ENCODE measurements at regions not wholly inside any gene's neighbourhood (a gene's known extent, or its start where the extent isn't known, plus 50 kb on each side); places are given as distances from the start of the nearest gene placed in this dataset.

- no peak for DNase-seq (ENCODE audit: low read depth in 1 of 2, low spot score in 1 of 2)
- TF ChIP-seq CTCF (IDR thresholded peaks at IDR 0.05; ENCODE audit: insufficient read depth, low read length) (no peak), SPI1 (IDR thresholded peaks at IDR 0.05; ENCODE audit: borderline replicate concordance, low read depth) (no peak), GABPA (IDR thresholded peaks at IDR 0.05; ENCODE audit: low read depth) (no peak), REST (IDR thresholded peaks at IDR 0.05; ENCODE audit: insufficient replicate concordance, low read depth) (no peak), POLR2AphosphoS5 (IDR thresholded peaks at IDR 0.05; ENCODE audit: low read depth) (no peak)
- Histone ChIP-seq H3K4me3 (replicated peaks; ENCODE audit: insufficient read depth, low read length) (no peak overlapping the region), H3K27ac (replicated peaks) (no peak overlapping the region), H3K27me3 (ENCODE audit: insufficient read depth, poor library complexity, severe bottlenecking) (no peaks in the 10 kb centered on the region)
These were observed 107.3 kb downstream of the DUSP10 start for GRCh38 chr1:221634606-221635005.

GRCh38 chr1:221635305-221635704, 106.6 kb downstream of the DUSP10 start:
- TF ChIP-seq SPI1 (IDR thresholded peaks at IDR 0.05; ENCODE audit: borderline replicate concordance, low read depth) (no peak), REST (IDR thresholded peaks at IDR 0.05; ENCODE audit: insufficient replicate concordance, low read depth) (no peak)
- no peak for DNase-seq (ENCODE audit: low read depth in 1 of 2, low spot score in 1 of 2)
- Histone ChIP-seq H3K27me3 (ENCODE audit: insufficient read depth, poor library complexity, severe bottlenecking) (no peaks in the 10 kb centered on the region), H3K27ac (replicated peaks) (no peak overlapping the region), H3K4me3 (replicated peaks; ENCODE audit: insufficient read depth, low read length) (no peak overlapping the region)

GRCh38 chr1:221636096-221636495, 105.8 kb downstream of the DUSP10 start:
- Histone ChIP-seq H3K4me3 (replicated peaks; ENCODE audit: insufficient read depth, low read length) (no peak overlapping the region), H3K27ac (replicated peaks) (no peak overlapping the region), H3K27me3 (ENCODE audit: insufficient read depth, poor library complexity, severe bottlenecking) (no peaks in the 10 kb centered on the region)
- no peak for DNase-seq (ENCODE audit: low read depth in 1 of 2, low spot score in 1 of 2)
- TF ChIP-seq SPI1 (IDR thresholded peaks at IDR 0.05; ENCODE audit: borderline replicate concordance, low read depth): no peak
- TF ChIP-seq GABPA (IDR thresholded peaks at IDR 0.05; ENCODE audit: low read depth): no peak
- TF ChIP-seq REST (IDR thresholded peaks at IDR 0.05; ENCODE audit: insufficient replicate concordance, low read depth): no peak
- TF ChIP-seq CTCF (IDR thresholded peaks at IDR 0.05; ENCODE audit: insufficient read depth, low read length): no peak
- TF ChIP-seq POLR2AphosphoS5 (IDR thresholded peaks at IDR 0.05; ENCODE audit: low read depth): no peak

GRCh38 chr1:221636967-221637366, 104.9 kb downstream of the DUSP10 start:
- TF ChIP-seq SPI1 (IDR thresholded peaks at IDR 0.05; ENCODE audit: borderline replicate concordance, low read depth) (no peak), REST (IDR thresholded peaks at IDR 0.05; ENCODE audit: insufficient replicate concordance, low read depth) (no peak), GABPA (IDR thresholded peaks at IDR 0.05; ENCODE audit: low read depth) (no peak), POLR2AphosphoS5 (IDR thresholded peaks at IDR 0.05; ENCODE audit: low read depth) (no peak), CTCF (IDR thresholded peaks at IDR 0.05; ENCODE audit: insufficient read depth, low read length) (no peak)
- DNase-seq (ENCODE audit: low read depth in 1 of 2, low spot score in 1 of 2): no peak
- H3K27me3 ChIP-seq (ENCODE audit: insufficient read depth, poor library complexity, severe bottlenecking): no peaks in the 10 kb centered on the region
- H3K27ac ChIP-seq (replicated peaks): no peak overlapping the region
- no peak overlapping the region for H3K4me3 ChIP-seq (replicated peaks; ENCODE audit: insufficient read depth, low read length)
